ENCODE measurements at regions not wholly inside any gene's neighbourhood (a gene's known extent, or its start where the extent isn't known, plus 50 kb on each side); places are given as distances from the start of the nearest gene placed in this dataset.

GRCh38 chr16:59729613-59730012 lies 995.5 kb upstream of the GOT2 start:
- TF ChIP-seq, protein P1, sequence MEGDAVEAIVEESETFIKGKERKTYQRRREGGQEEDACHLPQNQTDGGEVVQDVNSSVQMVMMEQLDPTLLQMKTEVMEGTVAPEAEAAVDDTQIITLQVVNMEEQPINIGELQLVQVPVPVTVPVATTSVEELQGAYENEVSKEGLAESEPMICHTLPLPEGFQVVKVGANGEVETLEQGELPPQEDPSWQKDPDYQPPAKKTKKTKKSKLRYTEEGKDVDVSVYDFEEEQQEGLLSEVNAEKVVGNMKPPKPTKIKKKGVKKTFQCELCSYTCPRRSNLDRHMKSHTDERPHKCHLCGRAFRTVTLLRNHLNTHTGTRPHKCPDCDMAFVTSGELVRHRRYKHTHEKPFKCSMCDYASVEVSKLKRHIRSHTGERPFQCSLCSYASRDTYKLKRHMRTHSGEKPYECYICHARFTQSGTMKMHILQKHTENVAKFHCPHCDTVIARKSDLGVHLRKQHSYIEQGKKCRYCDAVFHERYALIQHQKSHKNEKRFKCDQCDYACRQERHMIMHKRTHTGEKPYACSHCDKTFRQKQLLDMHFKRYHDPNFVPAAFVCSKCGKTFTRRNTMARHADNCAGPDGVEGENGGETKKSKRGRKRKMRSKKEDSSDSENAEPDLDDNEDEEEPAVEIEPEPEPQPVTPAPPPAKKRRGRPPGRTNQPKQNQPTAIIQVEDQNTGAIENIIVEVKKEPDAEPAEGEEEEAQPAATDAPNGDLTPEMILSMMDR (conservative IDR thresholded peaks at IDR 0.05), result no peak
- TF ChIP-seq EZH2 (IDR thresholded peaks at IDR 0.05; ENCODE audit: low read depth), result no peak

Data from PC-9 (cell line).